GM18505 (cell line): ENCODE measurements at regions not wholly inside any gene's neighbourhood (a gene's known extent, or its start where the extent isn't known, plus 50 kb on each side); places are given as distances from the start of the nearest gene placed in this dataset.
A peak's percentile ranks its signal among the peaks of the same experiment; 100 is the strongest.

Experiments
- ATAC-seq: cut with Tn5 transposase; IDR thresholded peaks from one replicate; pipeline ENCODE4 v1.9.1; 2021; ENCODE audit not compliant: unreplicated experiment
- POLR2A ChIP-seq: IDR thresholded peaks from 4 replicates; pipeline ENCODE4 v1.6.1; 2011; ENCODE audit warnings: borderline replicate concordance; ENCODE audit not compliant: insufficient read depth, insufficient read length; ENCODE audit errors: extremely low read depth

DNA sequence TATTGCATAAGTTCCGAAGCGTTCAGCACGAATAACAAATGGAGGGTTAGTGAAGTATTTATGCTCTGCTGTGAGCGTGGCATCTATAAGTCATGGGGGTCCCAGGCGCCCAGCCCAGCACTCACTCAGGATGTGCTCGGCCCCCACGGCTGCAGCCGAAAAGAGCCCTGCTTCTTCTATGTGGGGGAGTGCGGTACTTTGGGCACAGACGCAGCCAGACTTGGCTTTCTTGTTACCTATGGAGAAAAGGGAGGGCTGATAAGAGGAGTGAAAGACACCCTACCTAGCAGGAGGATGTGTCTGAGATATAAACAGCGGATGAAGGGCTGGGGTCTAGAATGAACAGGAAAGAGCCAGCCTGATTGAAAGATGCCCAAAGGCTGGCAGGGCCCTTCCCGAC, 51.4 kb downstream of the MRPL36 start:
- ATAC-seq: no peak
- no peak for TF ChIP-seq POLR2A

DNA sequence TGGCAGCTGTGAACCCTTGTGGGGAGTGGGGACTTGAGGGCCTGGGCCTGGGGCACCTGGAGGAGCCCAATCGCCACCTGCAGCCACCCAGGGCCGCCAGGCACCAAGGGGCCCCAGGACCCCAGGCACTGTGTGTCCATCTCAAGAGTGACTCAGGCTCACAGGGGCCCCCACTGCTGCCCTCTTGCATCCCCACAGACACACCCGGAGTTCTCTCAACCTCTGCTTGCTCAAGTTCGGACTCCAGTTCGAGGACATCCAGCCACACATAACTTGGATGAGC, 51.9 kb downstream of the MRPL36 start:
- no peak for TF ChIP-seq POLR2A
- no peak for ATAC-seq

DNA sequence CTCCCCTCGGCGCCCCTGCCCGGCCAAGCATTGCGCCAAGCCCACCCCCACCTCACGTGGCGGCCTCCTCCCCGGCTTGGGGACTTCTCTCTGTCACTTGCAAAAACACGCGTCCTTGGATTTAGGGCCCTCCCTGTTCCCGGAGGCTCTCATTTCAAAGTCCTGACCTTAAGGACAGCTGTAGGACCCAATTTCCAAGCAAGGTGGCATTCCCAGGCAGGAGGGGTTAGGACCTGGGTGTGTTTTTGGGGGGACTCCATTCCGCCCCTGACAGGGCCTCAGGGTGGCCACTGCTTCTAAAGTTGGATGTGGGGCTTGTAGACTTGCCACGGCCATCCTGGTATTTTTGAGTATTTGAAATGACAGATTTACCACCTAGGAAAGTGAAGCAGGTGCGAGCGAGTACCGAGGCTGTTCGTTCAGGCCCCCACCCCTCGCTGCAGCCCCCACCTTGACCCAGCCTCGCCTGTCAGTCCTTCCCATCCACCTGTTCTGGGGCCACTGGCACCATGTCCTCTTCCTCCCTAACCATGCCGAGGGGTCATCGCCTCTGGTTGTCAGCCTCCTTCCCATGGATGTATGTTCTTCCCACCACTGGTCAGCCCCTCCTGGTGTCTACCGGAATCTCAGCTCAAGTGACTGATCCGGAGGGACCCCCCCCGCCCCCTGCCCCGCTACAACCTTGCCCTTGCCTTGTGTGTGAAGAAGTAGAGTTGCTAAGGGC, 52.4 kb downstream of the MRPL36 start:
- no peak for TF ChIP-seq POLR2A
- no peak for ATAC-seq

DNA sequence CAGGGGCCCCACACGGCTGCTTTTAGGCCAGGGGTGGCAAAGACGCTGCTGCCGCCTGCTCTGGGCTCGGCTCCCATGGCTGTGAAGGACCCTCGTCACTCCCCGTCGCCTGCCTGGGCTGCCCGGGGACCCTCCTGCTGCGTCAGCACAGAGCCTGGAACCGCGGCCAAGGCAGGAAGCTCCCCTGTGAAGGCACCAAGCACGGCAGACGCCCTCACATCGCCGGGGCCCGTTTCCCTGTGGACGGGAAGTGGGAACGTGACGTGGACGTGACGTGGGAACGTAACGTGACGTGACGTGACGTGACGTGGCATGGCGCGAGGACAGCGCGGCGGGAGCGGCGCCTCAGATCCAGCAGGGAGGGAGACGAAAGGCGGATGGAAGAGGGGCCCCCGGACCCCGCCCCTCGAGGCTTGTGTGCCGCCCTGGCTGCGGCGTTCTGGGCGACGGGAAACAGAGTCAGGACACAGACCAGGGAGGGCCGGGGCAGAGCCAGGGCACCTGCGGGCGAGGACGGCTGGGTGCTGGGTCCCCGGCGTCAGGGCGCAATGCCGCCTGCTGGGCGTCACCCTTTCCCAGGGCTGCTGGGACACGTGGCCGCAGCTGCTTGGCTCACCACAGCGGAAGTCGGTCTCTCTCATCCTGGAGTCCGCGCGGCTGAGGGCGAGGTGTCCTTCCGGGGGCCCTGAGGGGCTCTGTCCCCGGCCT, 53.1 kb downstream of the MRPL36 start:
- no peak for ATAC-seq
- no peak for TF ChIP-seq POLR2A

DNA sequence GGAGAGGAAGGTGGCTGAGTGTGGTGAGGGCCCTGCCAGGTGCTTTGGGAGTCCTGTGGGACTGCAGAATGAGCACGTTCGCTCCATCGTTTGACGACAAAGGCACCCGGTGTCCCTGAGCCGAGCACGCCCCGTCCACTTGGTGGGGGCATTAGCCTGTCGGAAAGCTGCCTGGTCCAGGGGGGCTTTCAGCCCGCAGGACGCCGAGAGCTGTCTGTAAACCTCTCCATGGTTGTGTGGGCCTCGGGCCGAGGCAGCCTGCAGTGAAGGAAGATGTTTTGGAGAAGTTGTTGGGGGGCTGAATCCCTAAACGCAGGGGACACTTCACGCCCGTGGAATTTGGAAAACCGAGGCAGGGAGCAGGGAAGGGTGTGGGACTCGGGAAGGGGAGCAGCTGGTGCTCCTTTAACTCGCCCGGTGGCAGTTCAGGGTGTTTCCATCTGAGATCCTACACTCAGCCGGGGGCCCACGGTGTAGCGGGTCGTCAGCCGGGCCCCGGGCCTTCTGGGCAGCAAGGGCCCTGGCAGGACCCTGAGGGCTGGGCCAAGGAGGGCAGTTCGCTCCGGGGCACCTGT, 53.8 kb downstream of the MRPL36 start:
- TF ChIP-seq POLR2A: no peak
- no peak for ATAC-seq

DNA sequence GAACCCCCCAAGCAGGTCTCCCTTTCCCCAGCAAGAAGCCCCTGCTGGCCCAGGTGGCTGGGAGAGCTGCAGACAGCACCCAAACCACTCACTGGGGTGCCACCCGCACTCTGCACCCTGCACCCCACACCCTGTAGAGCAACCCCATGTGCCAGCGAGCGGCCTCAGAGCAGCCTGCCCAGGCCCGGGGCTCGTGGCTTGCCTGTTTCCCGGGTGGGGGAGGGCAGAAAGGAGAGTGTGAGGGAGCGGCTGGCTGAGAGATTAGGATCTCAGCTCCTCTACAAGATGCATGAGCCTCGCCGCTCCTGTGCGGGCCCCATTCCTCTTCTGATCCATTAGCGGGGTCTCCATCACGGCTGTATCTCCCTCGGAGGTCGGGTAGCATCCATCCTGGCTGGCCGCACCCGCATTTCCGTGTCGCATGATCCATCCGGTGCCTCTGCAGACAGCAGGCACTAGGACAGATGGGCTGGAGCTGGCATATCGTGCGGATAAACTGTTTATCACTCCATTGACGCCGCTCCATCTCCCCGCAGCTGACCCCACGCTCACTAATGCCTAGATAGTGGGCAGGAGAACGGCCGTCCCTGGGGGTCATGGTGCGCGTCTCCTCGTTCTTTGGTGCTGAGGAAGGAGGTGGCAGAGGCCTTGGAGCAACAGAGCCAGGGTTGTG, 54.4 kb downstream of the MRPL36 start:
- no peak for ATAC-seq
- TF ChIP-seq POLR2A: no peak

DNA sequence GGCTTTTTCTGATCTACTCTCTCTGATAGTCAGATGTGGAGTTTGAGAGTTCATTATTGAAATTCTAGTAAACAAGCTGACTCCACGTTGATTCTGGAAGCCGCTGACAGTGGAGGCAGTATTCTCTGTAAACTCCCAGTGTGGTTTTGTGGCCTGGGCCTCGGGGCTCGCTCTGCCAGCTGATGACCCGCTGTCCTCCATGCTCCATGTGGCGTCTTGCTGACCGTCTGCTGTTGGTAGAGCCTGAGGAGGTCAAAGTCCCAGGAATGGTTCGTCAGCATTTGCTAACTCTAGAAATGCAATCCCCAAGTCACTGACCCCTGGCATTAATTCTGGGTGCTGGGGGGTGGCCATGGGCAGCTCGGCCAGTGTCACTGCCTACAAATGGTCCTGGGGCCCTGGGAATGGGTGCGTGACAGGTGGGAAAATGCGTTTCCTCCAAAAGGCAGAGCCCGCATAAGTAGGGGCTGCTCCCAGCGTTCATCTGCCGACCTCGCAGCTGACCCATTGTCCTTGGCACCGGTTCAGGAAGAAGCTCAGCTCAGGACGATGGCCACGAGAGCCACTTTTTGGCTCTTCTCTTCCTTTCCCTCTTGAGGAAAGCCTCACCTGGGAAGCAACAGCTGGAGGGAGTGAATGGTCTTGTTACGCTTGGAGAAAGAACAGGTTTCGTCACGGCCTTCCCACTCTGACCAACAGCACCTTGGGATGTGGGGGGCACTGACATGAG, 55.1 kb downstream of the MRPL36 start:
- ATAC-seq: no peak
- no peak for TF ChIP-seq POLR2A

DNA sequence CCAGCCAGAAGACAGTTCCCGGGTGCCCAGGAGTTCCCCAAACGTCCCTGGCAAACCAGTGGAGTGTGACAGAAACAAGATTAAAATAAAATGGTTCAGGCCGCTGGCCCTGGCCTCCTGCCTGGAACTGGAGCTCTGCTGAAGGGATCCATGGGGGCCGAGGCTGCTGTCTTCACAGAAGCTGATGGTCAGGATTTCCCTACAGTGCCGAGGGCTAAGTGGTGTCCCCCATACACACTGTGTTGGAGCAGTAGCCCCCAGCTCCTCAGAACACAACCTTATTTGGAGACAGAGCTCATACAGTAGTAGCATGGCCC, 55.9 kb downstream of the MRPL36 start:
- TF ChIP-seq POLR2A: no peak
- ATAC-seq: no peak

DNA sequence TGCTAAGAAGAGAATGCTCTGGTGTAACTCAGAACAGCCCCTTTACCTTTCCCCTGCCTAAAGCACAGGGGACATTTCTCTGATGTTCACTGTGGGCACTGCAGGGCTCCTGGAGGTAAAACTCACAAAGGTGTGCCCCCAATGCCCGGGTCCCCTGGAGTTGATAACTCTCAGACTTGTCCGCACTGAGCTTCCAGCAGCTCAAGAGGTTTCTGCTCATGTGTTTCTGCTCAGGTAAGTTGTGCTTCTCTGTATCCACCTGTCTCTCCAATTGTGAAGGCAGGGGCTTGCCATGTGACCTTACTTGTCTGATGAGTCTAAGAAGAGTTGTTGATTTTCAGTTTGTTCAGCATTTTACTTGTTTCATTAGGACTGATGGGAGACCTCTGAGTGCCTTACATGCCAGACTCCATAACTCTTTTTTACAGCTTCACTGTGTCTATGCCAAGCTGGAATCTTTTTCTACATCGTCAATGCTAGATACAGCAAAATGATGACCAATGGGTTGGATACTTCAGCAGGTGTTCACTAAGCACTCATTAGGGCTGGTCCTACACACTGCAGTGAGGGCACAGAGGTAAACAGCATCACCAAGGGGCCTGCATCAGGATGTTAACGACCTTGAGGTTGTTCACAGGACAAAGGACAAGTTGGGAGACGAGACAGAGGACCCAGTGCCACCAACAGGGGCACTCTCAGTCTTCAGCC, 56.4 kb downstream of the MRPL36 start:
- TF ChIP-seq POLR2A: no peak
- ATAC-seq: no peak

DNA sequence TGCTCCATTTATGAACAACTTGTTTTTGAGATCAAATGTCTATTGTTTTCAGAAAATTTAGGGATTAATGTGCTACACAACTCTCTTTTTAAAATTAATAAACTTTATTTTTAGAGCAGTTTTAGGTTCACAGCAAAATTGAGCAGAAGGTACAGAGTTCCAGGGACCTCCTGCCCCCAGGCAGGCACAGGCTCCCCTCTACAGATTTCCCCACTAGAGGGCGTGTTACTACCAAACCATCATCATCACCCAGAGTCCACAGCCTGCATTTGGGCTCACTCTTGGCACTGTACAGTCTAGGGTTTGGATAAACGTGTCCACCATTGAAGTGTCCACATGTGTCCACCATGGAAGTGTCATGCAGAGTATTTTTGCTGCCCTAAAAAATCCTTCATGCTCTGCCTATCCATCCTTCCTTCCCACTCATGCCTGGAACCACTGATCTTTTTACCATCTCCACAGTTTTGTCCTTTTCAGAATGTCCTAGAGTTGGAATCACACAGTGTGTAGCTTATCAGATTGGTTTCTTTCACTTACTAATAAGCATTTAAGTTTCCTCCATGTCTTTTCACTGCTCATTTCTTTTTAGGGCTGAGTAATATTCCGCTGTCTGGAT, 61.7 kb downstream of the MRPL36 start:
- ATAC-seq: peak; percentile 83
- no peak for TF ChIP-seq POLR2A

DNA sequence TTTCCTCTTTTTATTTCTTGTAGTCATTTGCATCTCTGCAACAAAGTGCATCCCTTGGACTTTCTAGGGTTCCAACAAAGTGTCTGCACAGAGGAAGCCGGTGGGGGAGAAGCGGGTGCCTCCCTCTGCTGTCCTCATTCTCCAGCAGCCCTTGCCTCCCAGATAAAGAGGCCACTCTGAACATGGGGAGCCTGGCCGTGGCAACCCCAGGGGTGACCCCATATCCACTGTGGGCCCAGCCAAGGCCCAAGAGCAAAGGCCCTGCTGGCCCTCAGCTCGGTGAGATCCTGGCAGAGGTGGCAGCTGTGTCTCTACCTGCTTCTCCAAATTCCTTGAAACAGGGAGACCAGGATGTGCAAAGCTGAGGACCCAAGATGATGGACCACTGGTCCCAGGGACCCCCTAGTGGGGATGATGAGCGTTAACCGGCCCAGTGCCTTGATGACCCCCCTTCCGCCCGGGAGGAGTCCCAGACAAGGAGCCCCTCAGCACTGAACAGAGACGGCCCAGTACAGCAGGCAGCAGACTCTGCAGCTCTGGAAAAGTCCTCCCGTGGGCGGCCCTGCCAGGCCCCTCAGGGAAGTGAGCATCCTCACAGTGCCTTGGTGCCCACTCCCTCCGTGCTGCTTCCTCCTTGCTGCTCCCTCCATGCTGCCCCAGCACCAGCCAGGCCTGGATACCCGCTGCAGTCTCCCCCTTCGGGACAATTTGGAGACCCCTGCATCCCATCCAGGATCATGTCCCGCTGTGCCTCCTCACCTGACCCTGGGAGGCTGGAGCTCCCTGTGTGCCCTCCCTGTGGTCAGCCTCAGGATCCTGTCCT, 62.5 kb downstream of the MRPL36 start:
- ATAC-seq: no peak
- TF ChIP-seq POLR2A: no peak

DNA sequence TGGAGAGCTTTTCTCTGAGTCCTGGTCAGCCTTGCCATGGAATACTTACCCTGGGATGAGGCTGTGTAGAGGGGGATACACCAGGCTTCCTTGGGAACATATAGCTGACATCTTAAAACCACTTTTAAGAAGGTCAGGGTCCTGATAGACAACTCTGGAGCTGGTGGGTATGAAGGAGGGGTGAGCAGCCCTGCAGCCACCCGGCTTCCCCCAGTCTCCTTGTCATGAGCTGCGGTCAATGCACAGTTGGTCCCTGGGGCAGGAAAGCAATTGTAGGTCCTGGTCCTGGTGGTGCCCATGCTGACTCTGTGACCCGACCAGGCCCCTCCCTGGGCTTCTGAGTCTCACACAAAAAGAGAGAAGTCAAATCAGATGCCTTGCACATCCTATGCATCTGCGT, 63.6 kb downstream of the MRPL36 start:
- ATAC-seq: no peak
- TF ChIP-seq POLR2A: no peak
